Cardiac muscle cell (in vitro differentiated cells and primary cell): ENCODE measurements at regions not wholly inside any gene's neighbourhood (a gene's known extent, or its start where the extent isn't known, plus 50 kb on each side); places are given as distances from the start of the nearest gene placed in this dataset.

ENCODE experiments used
- DNase-seq, 2 donors: peaks; one replicate each; pipeline versions ENCODE4 v3.0.0 to v3.0.0-alpha.2; 2010 to 2017; ENCODE audit warnings: low read depth in 1 of 2, low spot score in 1 of 2
- H3K27ac ChIP-seq: fragments of 200-600 bp; sonication (generic); 2 replicates; pipeline ENCODE4 v1.5.1; 2016
- H3K27me3 ChIP-seq: fragments of 200-600 bp; sonication (generic); 2 replicates; pipeline ENCODE4 v1.6.0; 2016; ENCODE audit warnings: control low read depth
- H3K36me3 ChIP-seq: fragments of 200-600 bp; sonication (generic); 2 replicates; pipeline ENCODE4 v1.5.1; 2016; ENCODE audit warnings: control low read depth
- H3K4me1 ChIP-seq: fragments of 200-600 bp; sonication (generic); 2 replicates; pipeline ENCODE4 v1.8.1; 2017; ENCODE audit warnings: low read depth, mild to moderate bottlenecking, mixed run types
- H3K4me3 ChIP-seq: fragments of 200-600 bp; sonication (generic); 2 replicates; pipeline ENCODE4 v1.5.1; 2016; ENCODE audit warnings: mild to moderate bottlenecking
- H3K9me3 ChIP-seq: fragments of 200-600 bp; sonication (generic); 2 replicates; pipeline ENCODE4 v1.5.1; 2017; ENCODE audit warnings: low read depth, mild to moderate bottlenecking, control low read depth
- TF ChIP-seq, protein P1 (sequence below): IDR thresholded peaks from 2 replicates; pipeline ENCODE4 v1.5.1; 2012; ENCODE audit warnings: low read depth, mild to moderate bottlenecking, low read length

DNA sequence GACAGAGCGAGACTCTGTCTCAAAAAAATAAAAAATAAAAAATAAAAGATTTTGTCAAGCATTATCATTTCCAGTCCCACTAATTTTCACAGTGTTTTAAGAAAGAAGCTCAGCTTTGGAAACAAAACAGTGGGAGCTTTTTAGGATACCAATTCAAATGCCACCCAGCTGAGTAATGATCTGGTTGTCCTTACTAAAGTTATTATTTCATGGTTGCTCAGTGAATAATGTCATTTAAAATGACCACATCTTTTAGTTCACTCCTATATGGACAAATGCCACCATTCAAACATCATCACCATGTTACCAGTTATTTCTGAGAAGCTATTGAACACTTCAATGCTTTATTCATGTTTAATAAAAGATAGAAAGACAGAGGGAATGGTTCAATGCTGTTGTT, 365.0 kb downstream of the CCER1 start:
- no peaks in the 10 kb centered on the region for H3K9me3 ChIP-seq
- no peak overlapping the region for H3K4me3 ChIP-seq
- TF ChIP-seq, protein P1, sequence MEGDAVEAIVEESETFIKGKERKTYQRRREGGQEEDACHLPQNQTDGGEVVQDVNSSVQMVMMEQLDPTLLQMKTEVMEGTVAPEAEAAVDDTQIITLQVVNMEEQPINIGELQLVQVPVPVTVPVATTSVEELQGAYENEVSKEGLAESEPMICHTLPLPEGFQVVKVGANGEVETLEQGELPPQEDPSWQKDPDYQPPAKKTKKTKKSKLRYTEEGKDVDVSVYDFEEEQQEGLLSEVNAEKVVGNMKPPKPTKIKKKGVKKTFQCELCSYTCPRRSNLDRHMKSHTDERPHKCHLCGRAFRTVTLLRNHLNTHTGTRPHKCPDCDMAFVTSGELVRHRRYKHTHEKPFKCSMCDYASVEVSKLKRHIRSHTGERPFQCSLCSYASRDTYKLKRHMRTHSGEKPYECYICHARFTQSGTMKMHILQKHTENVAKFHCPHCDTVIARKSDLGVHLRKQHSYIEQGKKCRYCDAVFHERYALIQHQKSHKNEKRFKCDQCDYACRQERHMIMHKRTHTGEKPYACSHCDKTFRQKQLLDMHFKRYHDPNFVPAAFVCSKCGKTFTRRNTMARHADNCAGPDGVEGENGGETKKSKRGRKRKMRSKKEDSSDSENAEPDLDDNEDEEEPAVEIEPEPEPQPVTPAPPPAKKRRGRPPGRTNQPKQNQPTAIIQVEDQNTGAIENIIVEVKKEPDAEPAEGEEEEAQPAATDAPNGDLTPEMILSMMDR = no peak
- no peak for DNase-seq
- no peak overlapping the region for H3K27ac ChIP-seq
- H3K36me3 ChIP-seq = no peaks in the 10 kb centered on the region
- no peaks in the 10 kb centered on the region for H3K27me3 ChIP-seq
- H3K4me1 ChIP-seq = no peaks in the 10 kb centered on the region

DNA sequence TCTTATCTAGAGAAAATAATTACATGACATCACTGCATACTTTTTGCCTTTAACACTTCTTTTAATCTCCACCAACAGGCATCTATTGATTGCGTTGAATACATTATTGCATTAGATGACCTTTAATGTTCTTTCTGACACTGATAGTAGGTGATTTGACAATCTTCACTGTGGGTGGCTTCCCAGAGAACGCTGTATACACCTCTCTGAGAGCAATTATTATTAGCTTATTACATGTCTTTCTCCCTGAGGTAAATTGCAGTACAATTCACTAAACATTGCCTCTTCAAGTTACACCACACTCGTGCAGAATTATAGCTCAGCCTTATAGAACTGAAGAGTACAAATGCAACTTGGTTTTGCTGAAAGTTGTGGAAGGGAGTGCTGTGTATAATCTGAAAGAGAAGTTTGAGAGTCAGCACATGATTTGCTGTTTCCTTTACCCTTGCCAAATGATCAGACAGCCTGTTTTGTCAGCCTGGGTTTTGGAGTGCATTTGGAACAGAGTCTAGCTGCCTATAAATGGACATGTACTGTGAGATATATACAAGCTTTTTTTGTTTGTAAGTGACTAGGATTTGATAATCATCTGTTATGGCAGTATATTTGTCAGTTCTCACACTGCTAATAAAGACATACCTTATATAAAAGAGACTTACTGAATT, 369.2 kb downstream of the CCER1 start:
- Histone ChIP-seq H3K9me3 (no peaks in the 10 kb centered on the region), H3K36me3 (no peaks in the 10 kb centered on the region), H3K27ac (no peak overlapping the region), H3K4me3 (no peak overlapping the region), H3K27me3 (no peaks in the 10 kb centered on the region), H3K4me1 (no peaks in the 10 kb centered on the region)
- peak in 1 of 2 donors; percentile 6 for DNase-seq
- TF ChIP-seq, protein P1 = no peak

DNA sequence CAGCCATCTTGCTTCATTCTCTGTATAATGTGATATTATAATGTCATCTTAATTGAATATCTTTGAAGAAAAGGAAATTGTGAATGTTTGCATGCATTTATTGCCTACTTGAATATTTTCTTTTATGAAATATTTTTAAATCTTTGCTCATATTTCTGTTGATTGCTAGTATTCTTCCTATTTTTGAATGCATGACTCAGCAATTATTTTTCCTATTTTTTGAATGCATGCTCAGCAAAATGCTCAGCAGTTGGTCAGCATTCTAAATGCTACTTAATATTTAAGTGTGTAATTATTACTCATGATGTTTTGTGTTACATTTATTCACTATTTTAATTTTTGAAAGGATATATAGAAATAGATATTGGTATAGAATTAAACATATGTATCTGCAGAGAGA, 378.3 kb downstream of the CCER1 start:
- Histone ChIP-seq H3K4me3 (no peak overlapping the region), H3K4me1 (no peaks in the 10 kb centered on the region), H3K27ac (no peak overlapping the region), H3K36me3 (no peaks in the 10 kb centered on the region), H3K9me3 (no peaks in the 10 kb centered on the region), H3K27me3 (no peaks in the 10 kb centered on the region)
- TF ChIP-seq, protein P1 = no peak
- DNase-seq = no peak

DNA sequence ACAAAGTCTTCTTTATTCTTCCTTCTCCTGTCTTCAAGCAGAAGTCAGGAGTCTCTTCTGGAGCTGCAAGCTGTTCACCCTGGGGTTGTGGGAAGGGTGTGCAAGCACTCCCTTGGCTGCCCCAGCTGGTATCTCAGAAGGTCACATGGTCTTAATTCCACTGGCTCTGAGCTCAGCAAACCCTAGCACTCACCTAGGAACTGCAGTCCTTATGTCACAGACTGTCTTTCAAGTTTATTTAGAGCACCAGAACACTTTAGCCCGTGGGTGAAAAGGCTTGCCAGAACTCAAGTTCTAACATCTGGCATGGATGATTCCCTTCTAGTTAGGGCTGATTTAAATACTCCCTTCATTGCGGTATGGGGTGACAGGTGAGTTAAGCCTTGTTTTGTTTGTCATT, 379.0 kb downstream of the CCER1 start:
- H3K9me3 ChIP-seq = no peaks in the 10 kb centered on the region
- no peaks in the 10 kb centered on the region for H3K27me3 ChIP-seq
- H3K4me3 ChIP-seq = no peak overlapping the region
- TF ChIP-seq, protein P1 = no peak
- no peak overlapping the region for H3K27ac ChIP-seq
- no peaks in the 10 kb centered on the region for H3K36me3 ChIP-seq
- DNase-seq = peak in 1 of 2 donors; percentile 14
- no peaks in the 10 kb centered on the region for H3K4me1 ChIP-seq

DNA sequence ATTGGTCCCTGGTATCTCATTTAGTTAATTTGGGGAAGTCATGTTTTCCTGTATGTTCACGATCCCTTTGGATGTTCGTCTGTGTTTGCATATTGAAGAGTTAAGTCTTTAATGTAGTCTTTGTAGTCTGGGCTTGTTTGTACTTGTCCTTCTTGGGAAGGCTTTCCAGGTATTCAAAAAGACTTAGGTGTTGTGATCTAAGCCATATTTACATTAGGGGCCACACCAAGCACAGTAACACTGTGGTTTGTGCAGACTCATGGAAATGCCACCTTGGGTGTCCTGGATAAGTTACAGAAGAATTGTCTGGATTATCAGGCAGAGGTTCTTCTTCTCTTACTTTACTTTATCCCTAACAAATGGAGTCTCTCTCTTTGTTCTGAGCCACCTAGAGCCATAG, 380.3 kb downstream of the CCER1 start:
- H3K27ac ChIP-seq = no peak overlapping the region
- H3K4me1 ChIP-seq = no peaks in the 10 kb centered on the region
- H3K4me3 ChIP-seq = no peak overlapping the region
- no peak for DNase-seq
- TF ChIP-seq, protein P1 = no peak
- H3K27me3 ChIP-seq = no peaks in the 10 kb centered on the region
- no peaks in the 10 kb centered on the region for H3K36me3 ChIP-seq
- no peaks in the 10 kb centered on the region for H3K9me3 ChIP-seq
